ENCODE measurements at regions not wholly inside any gene's neighbourhood (a gene's known extent, or its start where the extent isn't known, plus 50 kb on each side); places are given as distances from the start of the nearest gene placed in this dataset.

DNA sequence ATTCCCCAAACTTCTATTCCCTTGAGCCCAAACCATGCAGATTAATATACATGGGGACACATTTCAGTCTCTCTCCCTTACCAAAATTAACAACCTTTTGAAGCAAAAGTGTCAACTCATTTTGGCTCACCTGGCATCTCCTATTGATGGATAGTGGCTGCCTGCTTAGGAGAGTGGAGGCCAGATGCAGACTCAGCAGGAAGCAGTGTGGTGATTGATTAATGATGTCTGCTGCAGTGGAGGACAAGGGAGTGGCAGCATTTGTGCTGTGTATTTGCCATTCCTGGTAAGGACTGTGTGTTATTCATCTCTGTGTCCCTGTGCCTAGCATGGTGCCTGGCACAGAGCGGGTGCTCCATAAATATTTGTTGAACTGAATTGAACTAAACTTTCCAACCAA lies 590.1 kb downstream of the RAB28 start:
- TF ChIP-seq, protein P1, sequence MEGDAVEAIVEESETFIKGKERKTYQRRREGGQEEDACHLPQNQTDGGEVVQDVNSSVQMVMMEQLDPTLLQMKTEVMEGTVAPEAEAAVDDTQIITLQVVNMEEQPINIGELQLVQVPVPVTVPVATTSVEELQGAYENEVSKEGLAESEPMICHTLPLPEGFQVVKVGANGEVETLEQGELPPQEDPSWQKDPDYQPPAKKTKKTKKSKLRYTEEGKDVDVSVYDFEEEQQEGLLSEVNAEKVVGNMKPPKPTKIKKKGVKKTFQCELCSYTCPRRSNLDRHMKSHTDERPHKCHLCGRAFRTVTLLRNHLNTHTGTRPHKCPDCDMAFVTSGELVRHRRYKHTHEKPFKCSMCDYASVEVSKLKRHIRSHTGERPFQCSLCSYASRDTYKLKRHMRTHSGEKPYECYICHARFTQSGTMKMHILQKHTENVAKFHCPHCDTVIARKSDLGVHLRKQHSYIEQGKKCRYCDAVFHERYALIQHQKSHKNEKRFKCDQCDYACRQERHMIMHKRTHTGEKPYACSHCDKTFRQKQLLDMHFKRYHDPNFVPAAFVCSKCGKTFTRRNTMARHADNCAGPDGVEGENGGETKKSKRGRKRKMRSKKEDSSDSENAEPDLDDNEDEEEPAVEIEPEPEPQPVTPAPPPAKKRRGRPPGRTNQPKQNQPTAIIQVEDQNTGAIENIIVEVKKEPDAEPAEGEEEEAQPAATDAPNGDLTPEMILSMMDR (IDR thresholded peaks at IDR 0.05 in 4 of 5, conservative IDR thresholded peaks at IDR 0.05 in 1 of 5), result no peak
- no peak for TF ChIP-seq POLR2A (IDR thresholded peaks at IDR 0.05)
